Hepatocyte (in vitro differentiated cells): ENCODE measurements at regions not wholly inside any gene's neighbourhood (a gene's known extent, or its start where the extent isn't known, plus 50 kb on each side); places are given as distances from the start of the nearest gene placed in this dataset.

Experiments
- CTCF ChIP-seq: fragments of 200-600 bp; sonication (generic); IDR thresholded peaks from 2 replicates; pipeline ENCODE4 v1.5.1; 2016; ENCODE audit warnings: antibody characterized with exemption, mild to moderate bottlenecking; ENCODE audit not compliant: poor library complexity
- EZH2 ChIP-seq: fragments of 200-600 bp; sonication (generic); IDR thresholded peaks from 2 replicates; pipeline ENCODE4 v1.6.1; 2016; ENCODE audit warnings: antibody characterized with exemption, mild to moderate bottlenecking, borderline replicate concordance
- EZH2phosphoT487 ChIP-seq: fragments of 200-600 bp; sonication (generic); IDR thresholded peaks from one replicate; pipeline ENCODE4 v1.6.1; 2018; ENCODE audit warnings: antibody characterized with exemption, mild to moderate bottlenecking, low read depth, moderate library complexity; ENCODE audit not compliant: unreplicated experiment, severe bottlenecking

GRCh38 chr12:41629611-41630010, 441.5 kb downstream of the PDZRN4 start:
- no peak for TF ChIP-seq CTCF
- no peak for TF ChIP-seq EZH2phosphoT487
- no peak for TF ChIP-seq EZH2
